GM21390 (cell line): ENCODE measurements at regions not wholly inside any gene's neighbourhood (a gene's known extent, or its start where the extent isn't known, plus 50 kb on each side); places are given as distances from the start of the nearest gene placed in this dataset.

Experiments
- ATAC-seq: cut with Tn5 transposase; IDR thresholded peaks from one replicate; pipeline ENCODE4 v1.9.1; 2021; ENCODE audit not compliant: unreplicated experiment

DNA sequence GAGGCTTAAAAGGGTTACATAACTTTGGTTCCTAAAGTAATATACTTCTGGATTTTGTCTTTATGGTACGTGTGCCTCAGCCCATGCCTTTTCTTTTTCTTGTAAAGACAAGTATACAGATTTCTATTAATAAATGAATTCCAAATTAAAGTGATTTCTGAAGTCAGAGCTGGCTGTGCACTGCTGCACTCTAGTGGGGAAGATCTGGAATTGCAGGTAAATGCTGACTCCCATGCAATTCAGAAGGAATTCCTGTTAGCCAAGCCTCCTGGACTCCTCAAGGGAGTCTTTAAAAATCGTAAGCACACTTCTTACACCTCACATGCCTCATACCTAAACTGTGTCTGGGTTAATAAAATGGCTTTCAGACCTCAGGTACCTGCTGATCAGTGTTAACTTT lies 118.4 kb upstream of the SLC7A1 start:
- no peak for ATAC-seq

DNA sequence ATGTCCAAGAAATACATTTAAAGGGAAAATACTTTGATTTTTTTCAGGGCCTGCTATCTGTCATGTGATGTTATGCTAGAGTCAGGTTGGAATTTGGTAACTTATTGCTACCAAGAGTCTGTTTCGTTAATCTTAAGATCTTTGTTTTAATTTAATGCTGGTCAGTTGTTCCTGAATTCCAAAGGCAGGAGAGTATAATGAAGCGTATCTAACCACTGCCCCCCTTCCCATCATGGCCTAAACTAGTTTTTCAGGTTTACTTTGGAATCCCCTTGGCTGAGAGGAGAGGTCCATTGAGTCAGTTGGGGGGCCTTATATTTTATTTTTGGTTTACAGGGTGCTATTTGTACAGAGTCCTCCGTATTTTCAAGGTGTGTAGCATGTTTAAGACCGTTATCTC lies 116.3 kb upstream of the SLC7A1 start:
- ATAC-seq = no peak

DNA sequence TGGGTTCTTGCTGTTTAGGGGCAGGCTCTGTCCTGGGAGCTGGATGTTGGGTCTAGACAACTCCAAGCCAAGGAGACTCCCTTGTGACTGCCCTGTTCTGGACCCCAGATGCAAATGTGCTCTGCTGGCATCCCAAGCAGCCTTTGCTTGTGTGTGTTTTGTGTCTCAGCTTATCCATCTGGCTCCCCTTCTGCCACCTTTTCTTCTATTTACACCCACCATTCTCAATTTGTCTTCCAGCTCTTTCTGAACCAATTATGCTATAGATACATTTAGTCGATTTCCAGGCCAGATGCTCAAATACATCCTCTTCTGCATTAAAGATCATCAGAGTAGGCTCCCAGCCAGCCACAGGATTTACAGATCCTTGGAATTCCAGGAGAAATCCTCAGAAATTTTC lies 115.0 kb upstream of the SLC7A1 start:
- no peak for ATAC-seq

DNA sequence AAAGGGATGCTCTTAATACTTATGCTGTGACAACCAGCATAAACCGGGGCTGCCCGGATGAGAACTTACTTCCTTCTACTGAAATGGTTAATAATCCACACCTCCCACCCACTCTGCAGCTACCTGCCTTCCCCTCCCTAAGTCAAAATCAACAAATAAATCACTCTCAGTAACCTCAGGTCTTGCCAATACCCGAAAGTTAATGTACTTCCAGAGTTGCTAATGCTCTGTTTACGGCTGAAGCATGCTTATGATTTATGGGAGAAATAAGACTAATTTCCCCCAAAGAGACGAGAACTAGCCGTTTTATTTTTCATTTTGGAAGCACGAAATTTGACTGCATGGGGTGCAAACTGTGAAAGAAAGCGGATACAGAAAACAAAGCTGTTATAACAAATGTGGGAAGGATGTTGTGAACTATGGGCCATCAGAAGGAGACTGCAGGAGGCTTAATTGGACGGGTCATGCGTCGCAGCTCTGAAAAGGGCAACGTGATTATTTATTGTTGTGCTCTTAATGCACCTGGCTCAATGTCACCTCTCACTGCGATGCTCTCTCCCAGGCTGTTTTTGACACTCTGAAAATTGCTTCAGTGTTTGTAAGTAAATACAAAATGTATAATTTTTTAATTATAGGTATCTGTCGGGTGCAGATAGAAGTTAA lies 114.0 kb upstream of the SLC7A1 start:
- ATAC-seq = no peak

DNA sequence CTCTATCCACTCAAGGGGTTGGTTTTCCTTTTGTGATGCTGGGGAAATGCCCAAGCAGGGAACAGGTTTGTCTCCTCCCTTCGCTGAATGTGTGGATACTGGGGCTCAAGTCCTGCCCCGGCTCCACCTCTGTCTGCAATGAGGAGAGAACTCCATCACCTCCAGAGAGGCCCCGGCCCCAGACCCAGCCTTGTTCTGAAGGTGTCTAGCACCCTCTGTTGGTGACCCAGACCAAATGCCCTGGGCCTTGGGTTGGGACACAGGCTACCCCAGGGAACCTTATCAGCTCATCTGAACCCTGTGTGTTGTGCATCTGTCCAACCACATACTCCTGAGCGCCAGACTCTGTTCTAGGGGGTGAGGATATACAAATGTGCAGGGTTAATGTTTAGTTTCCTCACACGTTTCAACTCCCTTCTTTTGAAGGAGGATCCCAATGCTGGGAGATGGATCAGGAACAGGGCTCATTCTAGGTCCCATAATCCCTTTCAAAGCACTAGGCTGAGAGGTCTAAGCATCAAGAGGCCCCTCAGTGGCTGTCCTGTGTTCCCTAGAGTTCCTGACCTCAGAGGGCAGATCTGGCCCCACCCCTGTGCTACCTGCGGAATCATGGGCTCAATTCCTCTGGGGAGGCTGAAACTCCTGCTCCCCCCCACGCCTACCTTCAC lies 112.5 kb upstream of the SLC7A1 start:
- ATAC-seq = peak; percentile 69

DNA sequence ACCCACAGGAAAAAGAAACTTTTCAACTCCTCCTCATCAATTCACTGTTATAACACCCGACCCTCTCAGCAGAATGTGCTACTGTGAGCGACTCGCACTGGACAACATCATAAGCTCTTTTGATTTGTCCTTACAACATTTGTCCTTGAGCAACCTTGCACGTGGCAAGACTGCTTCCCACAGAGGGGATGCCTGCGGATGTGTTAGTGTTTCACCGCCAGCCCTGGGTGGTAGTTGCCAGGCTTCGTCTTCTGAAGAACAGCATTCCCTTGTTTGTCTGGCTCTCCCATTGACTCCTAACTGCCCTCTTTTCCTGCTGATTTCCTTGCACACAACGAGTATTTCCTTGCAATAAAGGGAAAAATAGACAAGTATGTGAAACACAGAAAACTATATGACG lies 111.4 kb upstream of the SLC7A1 start:
- ATAC-seq = no peak

DNA sequence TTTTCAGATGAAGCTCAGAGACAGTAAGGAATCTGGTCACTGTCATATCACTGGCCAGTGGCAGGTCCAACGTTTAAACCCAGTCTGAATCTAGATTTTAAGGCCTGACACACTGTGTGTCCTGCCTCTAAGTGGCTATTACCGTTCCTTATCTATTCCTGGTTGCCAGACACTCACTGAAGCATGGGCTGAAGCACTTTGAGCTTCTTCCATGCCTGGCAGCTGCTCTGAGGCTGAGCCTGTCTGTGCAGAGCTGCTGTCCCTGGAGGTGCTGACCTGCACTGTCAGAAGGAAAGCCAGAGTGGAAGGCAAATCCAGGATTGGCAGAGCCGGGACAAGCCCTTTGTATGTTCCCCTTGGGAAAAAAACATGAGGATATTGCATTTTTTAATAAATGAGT lies 109.2 kb upstream of the SLC7A1 start:
- ATAC-seq = no peak

DNA sequence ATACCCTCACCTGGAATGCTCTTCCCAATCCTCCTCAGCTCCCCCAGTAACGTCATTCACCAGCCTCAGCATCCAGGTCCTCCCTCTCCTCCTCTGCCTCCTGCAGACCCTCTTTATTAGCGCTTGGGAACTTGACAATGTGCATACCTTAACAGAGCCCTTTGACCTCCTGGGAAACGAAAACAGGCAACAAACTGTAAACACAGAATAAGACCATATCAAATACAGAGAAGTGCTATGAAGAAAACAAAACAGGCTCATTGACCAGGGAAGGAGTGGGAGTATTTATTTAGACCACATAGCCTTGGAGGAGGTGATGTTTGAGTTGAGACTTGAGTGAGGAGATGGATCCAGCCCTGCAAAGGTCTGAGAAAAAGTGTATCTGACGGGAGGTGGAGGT lies 107.9 kb upstream of the SLC7A1 start:
- ATAC-seq = no peak

DNA sequence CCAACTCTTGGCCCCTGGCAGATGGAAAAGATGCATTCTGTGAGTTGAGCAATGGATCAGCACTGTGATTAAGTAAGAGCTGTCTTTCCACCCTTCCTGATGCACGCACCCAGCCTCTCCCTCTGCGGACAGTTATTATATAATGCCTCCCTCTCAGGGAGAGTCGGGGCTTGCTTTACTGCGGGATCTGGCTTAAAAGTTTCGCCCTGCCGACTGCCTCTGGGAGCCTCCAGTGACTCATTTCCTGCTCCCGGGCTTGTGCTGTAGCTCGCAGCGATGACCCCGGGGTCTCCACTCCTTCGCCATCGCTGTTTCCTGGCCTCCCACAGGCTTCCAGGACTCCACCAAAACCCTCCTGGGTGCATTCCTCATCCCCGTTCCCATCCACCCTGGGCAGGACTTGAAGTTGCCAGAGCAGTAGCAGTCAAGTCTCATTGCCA lies 107.4 kb upstream of the SLC7A1 start:
- no peak for ATAC-seq

DNA sequence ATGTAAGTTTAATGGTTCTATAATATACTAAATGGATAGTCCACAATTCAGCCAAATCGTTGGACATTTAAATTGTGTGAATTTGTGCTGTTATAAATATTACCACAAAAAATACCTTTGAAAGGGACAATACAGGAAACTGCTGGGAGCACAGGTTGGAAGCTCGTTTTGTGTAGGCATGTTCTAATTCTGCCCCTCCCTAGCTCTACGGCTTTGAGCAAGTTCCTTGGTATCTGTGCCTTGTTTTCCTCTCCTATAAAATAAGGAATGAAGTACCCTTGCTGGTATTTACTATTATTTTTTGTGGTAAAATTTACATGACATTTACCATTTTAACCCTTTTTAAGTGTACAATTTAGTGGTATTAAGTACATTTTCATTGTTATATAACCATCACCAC lies 102.6 kb upstream of the SLC7A1 start:
- no peak for ATAC-seq

DNA sequence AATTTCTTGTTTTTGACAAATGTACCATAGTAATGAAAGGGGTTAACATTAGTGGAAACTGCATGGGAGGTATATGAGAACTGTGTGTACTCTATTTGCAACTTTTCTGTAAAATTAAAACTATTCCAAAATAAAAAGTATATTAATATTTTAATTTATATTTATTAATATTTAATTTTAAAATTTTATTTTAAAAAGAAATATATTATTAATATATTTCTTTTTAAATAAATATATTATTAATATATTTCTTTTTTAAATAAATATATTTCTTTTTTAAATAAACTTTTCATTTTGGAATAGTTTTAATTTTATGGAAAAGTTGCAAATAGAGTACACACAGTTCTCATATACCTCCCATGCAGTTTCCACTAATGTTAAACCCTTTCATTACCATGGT lies 101.1 kb upstream of the SLC7A1 start:
- no peak for ATAC-seq

DNA sequence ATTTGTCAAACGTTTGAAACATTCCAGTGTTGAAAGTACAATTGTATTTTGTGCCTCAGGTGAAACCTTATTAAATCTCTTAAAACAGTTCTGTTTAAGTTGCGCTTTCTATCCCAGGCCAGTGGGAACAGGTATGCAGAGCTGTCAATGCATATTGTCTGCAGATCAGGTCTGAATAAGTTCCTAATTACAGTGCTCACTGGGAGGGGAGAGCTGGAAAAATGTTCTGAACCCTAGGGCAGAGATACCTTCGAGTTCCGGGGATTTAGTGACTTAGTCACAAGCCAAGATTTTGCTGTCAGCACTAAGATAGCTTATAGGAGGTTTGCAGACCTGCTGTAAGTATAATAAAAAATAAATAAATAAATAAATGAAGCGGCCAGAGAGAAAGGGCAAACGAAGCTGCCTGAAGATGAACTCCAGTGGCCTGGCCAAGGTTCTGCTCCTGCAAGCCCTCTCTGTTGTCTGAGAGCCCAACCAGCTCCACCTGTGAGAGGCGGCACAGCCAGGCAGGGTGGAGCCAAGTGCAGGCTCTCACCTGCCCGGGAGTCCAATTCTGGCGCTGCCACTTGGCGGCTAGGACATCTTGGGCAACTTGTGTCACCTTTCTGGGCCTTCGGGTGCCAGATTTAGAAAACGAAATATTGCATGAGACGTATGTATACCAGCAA lies 97.9 kb upstream of the SLC7A1 start:
- no peak for ATAC-seq

DNA sequence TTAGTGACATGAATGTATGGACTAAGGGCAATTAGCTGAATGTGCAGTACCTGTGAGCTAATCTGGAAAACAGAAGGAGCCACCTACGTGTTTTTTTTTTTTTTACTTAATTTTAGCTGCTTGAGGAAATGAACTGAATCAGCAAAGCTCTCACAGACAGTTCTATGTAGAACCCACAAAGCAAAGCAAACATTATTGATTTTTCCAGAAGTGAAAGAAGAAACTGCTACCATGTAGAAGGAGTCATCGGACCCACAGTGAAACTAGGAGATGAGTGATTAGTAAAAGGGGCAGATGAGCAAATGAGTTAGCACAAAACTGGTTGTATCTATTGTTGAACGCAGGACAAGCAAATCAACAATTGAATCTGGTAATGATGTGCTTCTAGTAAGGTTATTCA lies 94.1 kb upstream of the SLC7A1 start:
- ATAC-seq = no peak

DNA sequence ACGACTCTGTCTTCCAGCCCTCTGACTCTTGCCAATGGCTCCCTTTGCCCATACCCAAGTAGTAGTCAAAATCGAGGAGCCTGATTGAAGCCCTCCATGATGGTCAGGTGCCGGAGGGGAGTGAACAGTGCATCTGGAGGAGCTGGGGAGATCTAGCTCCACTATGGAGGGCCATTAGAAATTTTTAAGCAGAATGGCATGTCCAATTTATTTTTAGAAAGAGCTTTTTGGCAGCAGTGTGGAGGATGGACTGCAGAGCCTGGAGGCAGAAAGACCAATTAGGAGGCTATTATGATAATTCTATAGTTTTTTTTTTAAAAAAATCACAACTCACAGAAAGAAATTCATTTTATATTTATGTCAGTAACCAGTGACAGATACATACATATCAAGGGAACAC lies 92.7 kb upstream of the SLC7A1 start:
- no peak for ATAC-seq

DNA sequence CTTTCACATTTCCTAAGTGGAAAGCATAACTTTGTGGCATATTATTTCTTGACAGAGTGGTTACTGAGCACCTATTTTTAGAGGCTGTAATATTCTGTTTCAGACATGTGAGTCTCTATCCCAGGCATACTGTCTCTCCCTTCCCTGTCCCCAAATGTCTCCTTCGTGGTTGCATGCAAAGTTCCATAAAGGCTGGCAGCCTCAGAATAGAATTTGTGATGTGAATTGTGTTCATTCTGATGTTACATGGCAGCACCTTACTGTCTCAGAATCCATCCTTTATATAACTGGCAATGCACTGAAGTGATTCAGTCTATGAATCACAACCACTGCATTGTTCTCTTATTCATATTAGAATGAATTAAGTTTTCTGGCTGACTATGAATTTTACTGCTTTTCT lies 89.0 kb upstream of the SLC7A1 start:
- ATAC-seq = no peak

DNA sequence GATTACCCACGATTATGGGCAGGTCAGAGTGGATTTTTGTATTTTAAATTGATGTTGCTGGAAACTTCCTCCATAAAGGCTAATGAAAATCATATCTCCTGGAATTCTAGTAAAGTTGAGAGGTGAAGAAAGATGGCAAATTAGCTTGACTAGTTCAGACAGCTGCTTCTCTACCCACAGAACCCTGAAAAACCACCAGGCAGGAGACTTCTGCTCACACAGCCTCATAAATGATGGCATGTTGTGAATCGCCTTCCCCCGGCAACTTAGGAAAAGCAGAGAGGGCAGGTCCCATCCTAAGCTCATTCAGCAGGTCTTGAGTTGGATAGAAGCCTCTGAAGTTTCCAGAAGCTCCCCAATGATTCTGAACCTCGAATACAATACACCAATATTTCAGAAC lies 87.6 kb upstream of the SLC7A1 start:
- no peak for ATAC-seq

DNA sequence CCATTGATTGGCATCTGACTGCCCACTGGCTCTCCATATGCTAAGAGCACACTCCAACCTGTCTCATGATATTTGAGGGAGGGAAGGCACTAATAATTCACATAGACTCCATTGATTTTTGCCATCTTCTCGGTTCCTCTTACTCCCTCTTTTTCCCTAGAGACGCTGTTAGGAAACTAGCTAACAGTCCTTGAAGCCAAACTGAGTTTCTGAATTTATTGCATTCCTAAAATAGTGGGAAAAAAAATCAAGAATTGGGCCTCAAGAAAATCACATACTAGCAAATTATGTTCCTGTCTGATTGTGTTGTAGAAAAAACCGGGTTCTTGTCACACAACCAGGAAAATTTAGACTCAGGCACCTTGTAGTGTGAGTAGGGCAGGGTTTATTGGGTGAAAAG lies 86.4 kb upstream of the SLC7A1 start:
- no peak for ATAC-seq

DNA sequence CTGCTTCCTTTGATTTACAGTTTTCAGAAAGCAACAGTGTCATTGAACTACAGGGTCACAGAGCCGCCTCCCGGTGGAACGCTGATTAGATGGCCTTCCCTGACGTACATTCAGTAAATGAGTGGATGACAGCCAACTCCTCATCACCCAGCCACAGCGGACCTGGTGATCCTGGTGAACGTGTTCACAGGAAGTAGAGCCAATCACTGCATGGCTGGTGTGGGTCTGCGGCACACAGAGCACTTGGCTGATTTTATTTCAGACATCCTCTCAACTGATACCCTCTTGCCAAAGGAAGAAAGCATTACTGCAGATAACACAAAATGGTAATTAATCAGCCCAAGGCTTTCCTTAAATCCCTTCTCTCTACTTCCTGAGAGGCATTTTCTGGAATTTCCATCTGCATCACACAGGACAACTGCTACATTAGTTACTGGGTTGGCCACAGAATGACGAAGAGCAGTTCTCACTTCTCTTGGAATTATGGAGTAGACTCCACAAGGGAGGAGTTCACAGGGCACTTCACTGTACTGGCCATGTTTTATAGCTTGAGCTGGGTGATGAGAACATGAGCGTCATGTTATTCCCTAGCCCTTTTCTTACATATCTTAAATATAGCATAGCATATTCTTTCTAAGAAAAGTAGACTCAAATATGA lies 84.0 kb upstream of the SLC7A1 start:
- ATAC-seq = no peak

DNA sequence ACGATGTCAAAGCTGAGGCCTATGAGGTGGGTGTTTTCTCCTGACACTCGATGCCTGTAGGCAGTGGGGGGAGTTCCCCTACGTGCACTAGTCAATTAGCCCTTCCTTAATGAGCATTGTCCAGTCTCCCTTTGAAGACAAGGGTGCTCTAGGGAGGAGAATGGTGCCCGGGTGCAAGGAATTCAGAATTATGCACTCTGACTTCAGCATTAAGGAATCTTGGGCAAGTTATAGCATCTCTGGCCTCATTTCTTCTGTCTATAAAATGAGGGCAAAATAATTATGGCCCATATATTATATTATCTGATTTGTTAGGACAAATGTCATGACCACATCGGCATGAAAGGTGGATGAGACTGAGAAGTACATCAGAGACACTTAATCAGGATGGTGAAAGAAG lies 82.1 kb upstream of the SLC7A1 start:
- ATAC-seq = no peak

DNA sequence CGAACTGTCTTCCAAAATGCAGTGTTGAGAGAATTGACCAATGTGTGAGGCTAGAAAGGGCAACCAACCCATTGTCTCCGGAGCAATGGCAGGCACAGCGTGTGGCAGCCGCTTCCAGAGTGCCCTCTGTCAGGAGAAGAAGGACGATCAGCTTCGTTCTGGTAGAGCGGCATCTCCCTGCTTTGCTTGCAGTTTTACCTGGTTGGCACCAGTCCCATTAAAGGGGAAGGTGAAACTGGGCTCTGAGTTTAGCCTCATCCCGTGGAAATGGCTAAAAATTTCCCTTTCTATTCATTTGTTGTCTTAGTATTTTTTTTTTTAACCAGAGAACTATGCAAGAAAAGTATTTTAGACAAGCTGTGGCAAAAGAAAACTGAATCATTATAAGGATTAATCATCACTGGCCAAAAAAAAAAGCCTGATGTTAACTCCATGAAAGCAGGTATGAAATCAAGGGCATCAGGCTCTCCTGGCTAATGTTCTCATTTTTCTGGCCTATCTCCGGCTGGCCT lies 81.5 kb upstream of the SLC7A1 start:
- no peak for ATAC-seq

DNA sequence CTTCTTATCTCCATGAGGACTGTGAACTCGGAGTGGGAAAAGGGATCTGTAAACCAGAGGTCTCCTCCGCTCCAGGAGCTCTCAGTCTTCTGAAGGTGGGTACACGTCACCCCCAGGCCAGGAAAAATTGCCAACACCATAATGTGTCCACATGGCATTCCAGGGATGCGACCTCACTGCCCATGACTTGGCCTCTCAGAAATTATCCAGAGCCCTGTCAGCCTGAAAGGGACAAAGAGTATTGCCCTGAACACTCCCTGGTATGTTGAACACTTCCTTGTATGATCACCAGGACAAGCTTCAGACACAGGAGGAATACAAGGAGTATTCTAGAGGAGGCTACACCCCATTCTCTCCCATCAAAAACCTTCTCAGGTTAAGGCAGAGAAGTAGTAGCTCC lies 81.0 kb upstream of the SLC7A1 start:
- ATAC-seq = no peak

DNA sequence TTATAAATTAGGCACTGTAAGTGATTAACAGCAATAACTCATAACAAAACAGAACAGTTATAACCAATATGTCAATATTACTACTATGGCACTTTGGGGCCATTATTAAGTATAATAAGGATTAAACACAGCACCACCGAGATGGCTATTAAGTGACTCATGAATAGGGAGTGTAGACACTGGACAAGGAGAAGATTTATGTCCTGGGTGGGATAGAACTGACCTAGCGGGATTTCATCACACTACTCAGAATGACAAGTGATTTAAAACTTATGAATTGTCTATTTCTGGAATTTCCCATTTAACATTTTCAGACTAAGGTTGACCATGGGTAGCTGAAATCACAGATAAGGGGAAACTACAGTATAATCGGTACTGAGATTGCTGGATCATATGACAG lies 79.0 kb upstream of the SLC7A1 start:
- no peak for ATAC-seq
